GM12892 (cell line): ENCODE measurements at regions not wholly inside any gene's neighbourhood (a gene's known extent, or its start where the extent isn't known, plus 50 kb on each side); places are given as distances from the start of the nearest gene placed in this dataset.

Experiments
- POLR2A ChIP-seq: IDR thresholded peaks from 2 replicates; pipeline ENCODE4 v1.6.1; 2011; ENCODE audit warnings: low read depth, low read length, control low read depth
- POLR2AphosphoS5 ChIP-seq: IDR thresholded peaks from 2 replicates; pipeline ENCODE4 v1.6.1; 2011; ENCODE audit warnings: low read depth, low read length, control low read depth
- TAF1 ChIP-seq: IDR thresholded peaks from 2 replicates; pipeline ENCODE4 v1.6.1; 2011; ENCODE audit warnings: low read depth, mild to moderate bottlenecking, control low read depth, low read length, borderline replicate concordance

GRCh38 chr6:164057876-164058275, 643.4 kb downstream of the QKI start:
- TF ChIP-seq POLR2A = no peak
- no peak for TF ChIP-seq TAF1
- no peak for TF ChIP-seq POLR2AphosphoS5
